ENCODE measurements at regions not wholly inside any gene's neighbourhood (a gene's known extent, or its start where the extent isn't known, plus 50 kb on each side); places are given as distances from the start of the nearest gene placed in this dataset.

GRCh38 chr10:113475381-113475807, 77.5 kb upstream of the HABP2 start:
- H3K4me3 ChIP-seq (ENCODE audit: low read depth, low read length) = no peak overlapping the region
- TF ChIP-seq, protein P1, sequence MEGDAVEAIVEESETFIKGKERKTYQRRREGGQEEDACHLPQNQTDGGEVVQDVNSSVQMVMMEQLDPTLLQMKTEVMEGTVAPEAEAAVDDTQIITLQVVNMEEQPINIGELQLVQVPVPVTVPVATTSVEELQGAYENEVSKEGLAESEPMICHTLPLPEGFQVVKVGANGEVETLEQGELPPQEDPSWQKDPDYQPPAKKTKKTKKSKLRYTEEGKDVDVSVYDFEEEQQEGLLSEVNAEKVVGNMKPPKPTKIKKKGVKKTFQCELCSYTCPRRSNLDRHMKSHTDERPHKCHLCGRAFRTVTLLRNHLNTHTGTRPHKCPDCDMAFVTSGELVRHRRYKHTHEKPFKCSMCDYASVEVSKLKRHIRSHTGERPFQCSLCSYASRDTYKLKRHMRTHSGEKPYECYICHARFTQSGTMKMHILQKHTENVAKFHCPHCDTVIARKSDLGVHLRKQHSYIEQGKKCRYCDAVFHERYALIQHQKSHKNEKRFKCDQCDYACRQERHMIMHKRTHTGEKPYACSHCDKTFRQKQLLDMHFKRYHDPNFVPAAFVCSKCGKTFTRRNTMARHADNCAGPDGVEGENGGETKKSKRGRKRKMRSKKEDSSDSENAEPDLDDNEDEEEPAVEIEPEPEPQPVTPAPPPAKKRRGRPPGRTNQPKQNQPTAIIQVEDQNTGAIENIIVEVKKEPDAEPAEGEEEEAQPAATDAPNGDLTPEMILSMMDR (IDR thresholded peaks at IDR 0.05; ENCODE audit: low read depth, low read length) = no peak

GRCh38 chr10:113476191-113476590, 76.7 kb upstream of the HABP2 start:
- no peak overlapping the region for H3K4me3 ChIP-seq (ENCODE audit: low read depth, low read length)
- TF ChIP-seq, protein P1 (IDR thresholded peaks at IDR 0.05; ENCODE audit: low read depth, low read length) = no peak

GRCh38 chr10:113476673-113477072, 76.2 kb upstream of the HABP2 start:
- H3K4me3 ChIP-seq (ENCODE audit: low read depth, low read length) = no peak overlapping the region
- TF ChIP-seq, protein P1 (IDR thresholded peaks at IDR 0.05; ENCODE audit: low read depth, low read length) = no peak

DNA sequence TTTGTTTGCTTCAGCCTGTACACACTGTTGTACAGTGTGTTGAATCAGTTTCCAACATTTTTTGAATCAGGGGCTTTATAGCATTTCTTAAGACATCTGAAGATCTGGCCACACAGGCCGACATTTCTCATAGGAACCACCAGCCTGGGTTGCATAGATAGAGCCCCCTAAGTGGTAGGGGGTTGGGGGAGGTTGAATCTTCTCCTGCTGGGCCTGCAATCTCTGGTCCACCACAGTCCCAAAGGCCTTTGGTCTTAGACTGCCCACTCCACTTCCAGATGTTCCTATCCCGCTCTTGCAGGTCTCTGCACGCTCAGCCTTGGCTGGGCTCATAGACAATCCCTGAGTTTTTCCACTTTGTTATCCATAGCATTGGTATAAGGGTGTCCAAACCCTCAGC, 75.4 kb upstream of the HABP2 start:
- TF ChIP-seq, protein P1 (IDR thresholded peaks at IDR 0.05; ENCODE audit: low read depth, low read length) = no peak
- no peak overlapping the region for H3K4me3 ChIP-seq (ENCODE audit: low read depth, low read length)

- TF ChIP-seq, protein P1 (IDR thresholded peaks at IDR 0.05; ENCODE audit: low read depth, low read length) = no peak
- no peak overlapping the region for H3K4me3 ChIP-seq (ENCODE audit: low read depth, low read length)
Observed at GRCh38 chr10:113479346-113480080, 73.3 kb upstream of the HABP2 start.

GRCh38 chr10:113480081-113480360, 72.8 kb upstream of the HABP2 start:
- H3K4me3 ChIP-seq (ENCODE audit: low read depth, low read length) = no peak overlapping the region
- TF ChIP-seq, protein P1 (IDR thresholded peaks at IDR 0.05; ENCODE audit: low read depth, low read length) = no peak

DNA sequence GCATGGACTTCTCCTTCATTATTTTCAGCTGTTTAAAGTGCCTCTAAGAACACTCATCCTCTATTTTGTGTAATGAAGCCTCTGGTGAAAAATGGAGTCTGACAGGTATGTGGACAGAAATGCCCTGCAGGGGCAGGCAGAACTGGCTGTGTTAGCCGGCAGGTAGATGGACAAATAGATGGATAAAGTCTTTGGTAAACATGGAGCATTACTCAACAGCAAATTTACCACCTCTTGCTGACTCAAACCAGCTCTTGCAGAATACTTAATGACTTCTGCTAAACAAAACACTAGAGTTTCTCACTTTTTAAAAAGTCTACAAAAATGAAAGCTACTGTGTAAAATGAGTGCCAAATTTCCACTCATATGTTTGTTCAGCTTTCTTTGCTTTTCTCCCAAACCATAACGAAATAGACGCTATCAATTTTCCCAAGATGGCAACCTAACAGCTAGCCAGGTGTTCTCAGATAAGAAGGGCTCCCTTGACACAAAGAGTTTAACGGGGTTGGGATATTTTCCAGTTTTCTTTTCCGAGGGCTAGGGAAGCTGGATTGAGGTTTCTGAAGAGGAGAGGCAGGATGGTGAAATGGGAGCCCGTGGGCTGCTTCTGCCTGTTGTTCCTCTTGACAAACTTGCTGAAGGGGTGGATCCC, 71.9 kb upstream of the HABP2 start:
- TF ChIP-seq, protein P1 (IDR thresholded peaks at IDR 0.05; ENCODE audit: low read depth, low read length) = no peak
- no peak overlapping the region for H3K4me3 ChIP-seq (ENCODE audit: low read depth, low read length)
